ENCODE measurements at regions not wholly inside any gene's neighbourhood (a gene's known extent, or its start where the extent isn't known, plus 50 kb on each side); places are given as distances from the start of the nearest gene placed in this dataset.

- no peak for DNase-seq (ENCODE audit: low spot score)
These were observed 256.4 kb upstream of the SOX21 start for GRCh38 chr13:94968757-94969086.

GRCh38 chr13:94968040-94968756 is 255.9 kb upstream of the SOX21 start:
- no peak for DNase-seq (ENCODE audit: low spot score)

GRCh38 chr13:94967183-94968039 is 255.1 kb upstream of the SOX21 start:
- no peak for DNase-seq (ENCODE audit: low spot score)

- no peak for DNase-seq (ENCODE audit: low spot score)
These were observed 254.1 kb upstream of the SOX21 start for GRCh38 chr13:94966422-94966955.

- DNase-seq (ENCODE audit: low spot score): no peak
These were observed 247.3 kb upstream of the SOX21 start for GRCh38 chr13:94959626-94960025.

GRCh38 chr13:94956417-94957110 is 244.2 kb upstream of the SOX21 start:
- DNase-seq (ENCODE audit: low spot score): no peak

- DNase-seq (ENCODE audit: low spot score): no peak
These were observed 240.4 kb upstream of the SOX21 start for GRCh38 chr13:94952787-94953186.

- no peak for DNase-seq (ENCODE audit: low spot score)
These were observed 238.0 kb upstream of the SOX21 start for GRCh38 chr13:94950303-94950702.

- peak; percentile 7 for DNase-seq (ENCODE audit: low spot score)
These were observed 235.6 kb upstream of the SOX21 start for GRCh38 chr13:94947965-94948371.

- DNase-seq (ENCODE audit: low spot score): no peak
These were observed 235.0 kb upstream of the SOX21 start for GRCh38 chr13:94947392-94947791.

- no peak for DNase-seq (ENCODE audit: low spot score)
These were observed 233.7 kb upstream of the SOX21 start for GRCh38 chr13:94946039-94946438.

GRCh38 chr13:94938124-94938523 is 225.8 kb upstream of the SOX21 start:
- no peak for DNase-seq (ENCODE audit: low spot score)

- DNase-seq (ENCODE audit: low spot score): no peak
These were observed 224.3 kb upstream of the SOX21 start for GRCh38 chr13:94936633-94937032.

GRCh38 chr13:94933936-94934335 is 221.6 kb upstream of the SOX21 start:
- no peak for DNase-seq (ENCODE audit: low spot score)

- DNase-seq (ENCODE audit: low spot score): no peak
These were observed 220.9 kb upstream of the SOX21 start for GRCh38 chr13:94933230-94933751.

GRCh38 chr13:94928127-94928775 is 215.9 kb upstream of the SOX21 start:
- DNase-seq (ENCODE audit: low spot score): no peak

- DNase-seq (ENCODE audit: low spot score): no peak
These were observed 212.9 kb upstream of the SOX21 start for GRCh38 chr13:94925263-94925662.

- DNase-seq (ENCODE audit: low spot score): no peak
These were observed 208.8 kb upstream of the SOX21 start for GRCh38 chr13:94921181-94921580.

- DNase-seq (ENCODE audit: low spot score): no peak
These were observed 208.2 kb upstream of the SOX21 start for GRCh38 chr13:94920578-94920977.

- DNase-seq (ENCODE audit: low spot score): no peak
These were observed 205.5 kb upstream of the SOX21 start for GRCh38 chr13:94917824-94918223.

- no peak for DNase-seq (ENCODE audit: low spot score)
These were observed 202.6 kb upstream of the SOX21 start for GRCh38 chr13:94914895-94915294.

GRCh38 chr13:94906605-94907004 is 194.3 kb upstream of the SOX21 start:
- DNase-seq (ENCODE audit: low spot score): no peak

Data from H4 (cell line).